K562 (cell line): ENCODE measurements at regions not wholly inside any gene's neighbourhood (a gene's known extent, or its start where the extent isn't known, plus 50 kb on each side); places are given as distances from the start of the nearest gene placed in this dataset.

Experiments
- ATAC-seq: fragments of 200-7000 bp; cut with Tn5 transposase; 3 replicates; pipeline ENCODE4 v1.9.1; 2020; ENCODE audit warnings: moderate library complexity
- BruUV-seq: library from RNA; stranded (reverse); fragments of 400-500 nt; replicated peaks from 2 replicates; lab custom pipeline; 2021; lab: Mats Ljungman, UMichigan
- CTCF ChIA-PET: fragments of 300-600 bp; formaldehyde crosslinking; extraction: SDS; loops from one replicate; lab custom pipeline; 2021; ENCODE audit warnings: low intra/inter-chr PET ratio; lab: Yijun Ruan, JAX
- POLR2A ChIA-PET: fragments of 300-600, 350-650 bp; sonication (Branson Sonifier 250); formaldehyde crosslinking; extraction: SDS; loops from one replicate; lab custom pipeline; 2021; ENCODE audit warnings: antibody characterized with exemption, inconsistent platforms; lab: Yijun Ruan, JAX
- DNase-seq, 4 experiments: peaks; one replicate each; pipeline versions ENCODE4 v3.0.0 to v3.0.0-alpha.2; 2011 to 2018; ENCODE audit warnings: low spot score in 3 of 4, mixed read lengths in 3 of 4; ENCODE audit errors: extremely low read depth in 1 of 4
- FAIRE-seq: peaks from 2 replicates; lab custom pipeline; 2011; peaks lifted over from hg19 to GRCh38; lab: Jason Lieb, UNC
- H2AFZ ChIP-seq: 2 replicates; pipeline ENCODE4 v1.6.0; 2011; ENCODE audit warnings: low read depth, low read length, control low read depth, inconsistent platforms
- H3K27ac ChIP-seq: fragments of 200-600 bp; 3 replicates; pipeline ENCODE4 v1.8.0; 2011; ENCODE audit warnings: low read depth, mild to moderate bottlenecking, control low read depth, inconsistent platforms, low read length, moderate library complexity, mixed read lengths; ENCODE audit errors: extremely low read depth
- H3K27me3 ChIP-seq, 2 experiments: fragments of 300-600 bp in 1 of 2; 2 replicates in 1 of 2; 3 replicates in 1 of 2; pipeline versions ENCODE4 v1.6.0 to v1.8.0; 2011; ENCODE audit warnings: inconsistent platforms in 2 of 2, low read length in 2 of 2, mild to moderate bottlenecking in 1 of 2, mixed read lengths in 1 of 2, moderate library complexity in 1 of 2; ENCODE audit not compliant: control insufficient read depth in 2 of 2, insufficient read depth in 2 of 2
- H3K36me3 ChIP-seq: fragments of 300-600 bp; 3 replicates; pipeline ENCODE4 v1.8.0; 2011; ENCODE audit warnings: mild to moderate bottlenecking, low read length, inconsistent platforms; ENCODE audit not compliant: control insufficient read depth, insufficient read depth
- H3K4me1 ChIP-seq, 2 experiments: fragments of 200-600 bp in 1 of 2; replicated peaks in 1 of 2; 2 replicates in 1 of 2; 3 replicates in 1 of 2; pipeline versions ENCODE4 v1.5.1 to v1.8.0; 2011; ENCODE audit warnings: inconsistent platforms in 2 of 2, low read length in 2 of 2, mild to moderate bottlenecking in 1 of 2, mixed read lengths in 1 of 2, moderate library complexity in 1 of 2; ENCODE audit not compliant: control insufficient read depth in 2 of 2, insufficient read depth in 2 of 2
- H3K4me2 ChIP-seq: 2 replicates; pipeline ENCODE4 v1.6.1; 2011; ENCODE audit warnings: low read length, control low read depth, inconsistent platforms, mixed read lengths; ENCODE audit not compliant: insufficient read depth
- H3K4me3 ChIP-seq: fragments of 200-600 bp; sonication (generic), shearing (Covaris generic); 2 replicates; pipeline ENCODE4 v1.5.1; 2016; ENCODE audit warnings: control low read depth, inconsistent platforms
- H3K79me2 ChIP-seq: fragments of 200-600 bp; 3 replicates; pipeline ENCODE4 v1.8.0; 2011; ENCODE audit warnings: low read length, inconsistent platforms; ENCODE audit not compliant: control insufficient read depth, insufficient read depth
- H3K9ac ChIP-seq, 2 experiments: 2 replicates each; pipeline versions ENCODE4 v1.6.0 to v1.6.1; 2011; ENCODE audit warnings: low read depth in 2 of 2, low read length in 2 of 2, control low read depth in 1 of 2, inconsistent platforms in 1 of 2, mild to moderate bottlenecking in 1 of 2, mixed read lengths in 1 of 2; ENCODE audit not compliant: insufficient read depth in 1 of 2
- H3K9me1 ChIP-seq: one replicate; pipeline ENCODE4 v1.6.0; 2011; ENCODE audit warnings: inconsistent platforms, mild to moderate bottlenecking, low read length, moderate library complexity; ENCODE audit not compliant: control insufficient read depth, insufficient read depth
- H3K9me3 ChIP-seq: replicated peaks from 2 replicates; pipeline ENCODE4 v1.5.1; 2011; ENCODE audit warnings: low read depth, low read length, inconsistent platforms; ENCODE audit not compliant: control insufficient read depth, insufficient read depth
- H4K20me1 ChIP-seq: replicated peaks from 2 replicates; pipeline ENCODE4 v1.6.1; 2011; ENCODE audit warnings: low read length, inconsistent platforms, mixed read lengths; ENCODE audit not compliant: control insufficient read depth, insufficient read depth
- LEF1 ChIP-seq: fragments of 450-650 bp; IDR thresholded peaks from 2 replicates; pipeline ENCODE4 v1.6.1; 2016; ENCODE audit warnings: mild to moderate bottlenecking
- MAX ChIP-seq: sonication (generic); formaldehyde crosslinking; IDR thresholded peaks from 2 replicates; pipeline ENCODE4 v1.9.0; 2022; ENCODE audit warnings: mild to moderate bottlenecking, missing genetic modification reagents
- TCF15 ChIP-seq: fragments of 250-450 bp; sonication (Bioruptor Pico); IDR thresholded peaks from 2 replicates; pipeline ENCODE4 v1.8.0; 2022; ENCODE audit warnings: moderate library complexity, mild to moderate bottlenecking, inconsistent platforms
- WGBS: fragments of 100-300 bp; shearing (Covaris generic); methylation state at CpG from one replicate; pipeline ENCODE4 v1.1.6; 2016; ENCODE audit warnings: low coverage, mixed read lengths; ENCODE audit not compliant: insufficient coverage; ENCODE audit errors: missing lambda C conversion rate; 5-methylcytosine and 5-hydroxymethylcytosine counted together
- in situ Hi-C: fragments of 300-500 bp; cut with MboI; formaldehyde crosslinking; loops from 4 replicates; pipeline ENCODE4 v1.15.0; 2018; ENCODE audit warnings: inconsistent platforms, mixed read lengths
- intact Hi-C: fragments of 100-400 bp; cut with micrococcal nuclease; formaldehyde crosslinking; loops from 2 replicates; pipeline ENCODE4 v1.14.2; 2022
- TF ChIP-seq, protein P1 (sequence below), 2 experiments: fragments of 450-650 bp in 1 of 2; sonication (generic) in 1 of 2; formaldehyde crosslinking in 1 of 2; IDR thresholded peaks in 1 of 2; conservative IDR thresholded peaks in 1 of 2; 2 replicates each; pipeline versions ENCODE4 v1.6.1 to v1.8.1; 2016 to 2023; ENCODE audit warnings: mild to moderate bottlenecking in 2 of 2, moderate library complexity in 2 of 2, inconsistent platforms in 1 of 2, missing genetic modification reagents in 1 of 2

DNA sequence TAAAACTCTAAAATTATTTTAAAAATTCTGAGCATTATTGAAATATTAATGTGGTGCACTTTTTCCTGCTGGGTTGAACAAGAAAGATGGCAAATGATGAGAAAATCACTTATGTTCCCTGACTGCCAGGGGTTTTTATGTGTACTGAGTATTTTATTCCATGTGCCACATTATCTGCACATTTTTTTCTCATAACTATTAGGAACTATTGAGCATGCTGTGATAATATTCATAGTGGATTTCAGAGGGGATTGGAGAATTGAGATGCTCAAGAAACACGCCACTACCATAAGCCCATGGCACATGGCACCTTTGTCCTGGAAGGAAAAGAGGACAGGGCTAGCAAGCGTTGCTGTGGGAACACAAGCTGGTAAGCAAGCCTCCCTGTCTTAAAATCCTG, 478.5 kb upstream of the GYPC start:
- ATAC-seq (no peak), DNase-seq (no peak), FAIRE-seq (no peak)
- TF ChIP-seq MAX (CRISPR knock-in tag) (no peak), LEF1 (no peak), TCF15 (CRISPR knock-in tag) (no peak)
- TF ChIP-seq, protein P1, sequence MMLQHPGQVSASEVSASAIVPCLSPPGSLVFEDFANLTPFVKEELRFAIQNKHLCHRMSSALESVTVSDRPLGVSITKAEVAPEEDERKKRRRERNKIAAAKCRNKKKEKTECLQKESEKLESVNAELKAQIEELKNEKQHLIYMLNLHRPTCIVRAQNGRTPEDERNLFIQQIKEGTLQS (IDR thresholded peaks at IDR 0.05) = no peak
- TF ChIP-seq, protein P1 (CRISPR knock-in tag; conservative IDR thresholded peaks at IDR 0.05) = no peak
- POLR2A ChIA-PET = no interaction called here
- H3K9me3 ChIP-seq = no peaks in the 10 kb centered on the region
- H3K9ac ChIP-seq = no peak overlapping the region
- intact Hi-C loops = no loop called here
- no peak overlapping the region for H2AFZ ChIP-seq
- H3K27me3 ChIP-seq = no peaks in the 10 kb centered on the region
- no peak overlapping the region for H3K4me3 ChIP-seq
- in situ Hi-C loops = no loop called here
- WGBS = 5% methylated on average over 2 of the region's 2 CpGs
- H3K27ac ChIP-seq = no peak overlapping the region
- no peaks in the 10 kb centered on the region for H3K9me1 ChIP-seq
- H3K79me2 ChIP-seq = no peaks in the 10 kb centered on the region
- no TSS peak for BruUV-seq
- H3K4me1 ChIP-seq = no peaks in the 10 kb centered on the region
- no peak overlapping the region for H3K4me2 ChIP-seq
- no peaks in the 10 kb centered on the region for H4K20me1 ChIP-seq
- no peaks in the 10 kb centered on the region for H3K36me3 ChIP-seq
- CTCF ChIA-PET = no interaction called here
